Right lobe of liver (tissue), 4 donors: ENCODE measurements at regions not wholly inside any gene's neighbourhood (a gene's known extent, or its start where the extent isn't known, plus 50 kb on each side); places are given as distances from the start of the nearest gene placed in this dataset.

Experiments
- CTCF ChIP-seq, 4 donors: fragments of 200-600 bp in 3 of 4; fragments of 450-650 bp in 1 of 4; IDR thresholded peaks; one replicate each; pipeline versions ENCODE4 v1.5.1 to v1.8.0; 2016 to 2022; ENCODE audit warnings: antibody characterized with exemption in 4 of 4, mild to moderate bottlenecking in 2 of 4
- POLR2A ChIP-seq: fragments of 450-650 bp; IDR thresholded peaks from one replicate; pipeline ENCODE4 v1.6.1; 2017; ENCODE audit warnings: antibody characterized with exemption, mild to moderate bottlenecking
- donor health status: DM: no; HTN: no; CAD: no.
- donor health status: DM: no; HTN: no; CAD: no.
- donor health status: DM: no; HTN: yes; CAD: no.

DNA sequence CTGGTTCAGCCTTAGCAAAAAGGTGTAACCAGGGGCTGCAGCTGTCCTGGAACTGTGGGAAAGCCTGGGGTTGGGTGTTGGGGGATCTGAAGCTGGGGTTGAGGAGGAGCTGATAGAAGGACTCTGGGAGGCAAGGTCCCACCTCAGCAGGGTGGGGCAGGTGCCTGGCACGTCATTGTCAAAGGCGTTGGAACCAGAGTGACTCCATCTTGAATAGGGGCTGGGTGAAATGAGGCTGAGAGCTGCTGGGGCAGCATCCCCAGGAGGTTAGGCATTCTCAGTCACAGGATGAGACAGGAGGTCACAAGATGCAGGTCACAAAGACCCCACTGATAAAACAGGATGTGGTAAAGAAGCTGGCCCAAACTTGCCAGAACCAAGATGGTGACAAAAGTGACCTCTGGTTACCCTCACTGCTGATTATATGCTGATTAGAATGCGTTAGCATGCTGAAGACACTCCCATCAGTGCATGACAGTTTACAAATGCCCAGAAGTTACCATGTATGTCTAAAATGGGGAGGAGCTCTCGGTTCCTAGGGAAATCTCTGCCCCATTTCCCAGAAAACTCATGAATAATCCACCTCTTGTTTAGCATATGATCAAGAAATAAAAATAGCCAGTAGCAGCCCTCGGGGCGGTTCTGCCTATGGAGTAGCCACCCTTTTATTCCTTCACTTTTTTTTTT lies 85.4 kb downstream of the IER5 start:
- TF ChIP-seq CTCF (IDR thresholded peaks at IDR 0.05) (no peak), POLR2A (no peak)
